ENCODE measurements at regions not wholly inside any gene's neighbourhood (a gene's known extent, or its start where the extent isn't known, plus 50 kb on each side); places are given as distances from the start of the nearest gene placed in this dataset.
"Not testable (repeated sequence)": the region's sequence is repeated elsewhere in the genome, so short reads cannot be mapped to it uniquely, and the experiment has no call there.

- no peak for DNase-seq
Observed at GRCh38 chr10:78464118-78464855, 430.6 kb downstream of the RPS24 start.

- DNase-seq = peak; percentile 21
Observed at GRCh38 chr10:78464856-78465267, 431.2 kb downstream of the RPS24 start.

- DNase-seq = no peak
Observed at GRCh38 chr10:78465431-78465830, 431.8 kb downstream of the RPS24 start.

DNA sequence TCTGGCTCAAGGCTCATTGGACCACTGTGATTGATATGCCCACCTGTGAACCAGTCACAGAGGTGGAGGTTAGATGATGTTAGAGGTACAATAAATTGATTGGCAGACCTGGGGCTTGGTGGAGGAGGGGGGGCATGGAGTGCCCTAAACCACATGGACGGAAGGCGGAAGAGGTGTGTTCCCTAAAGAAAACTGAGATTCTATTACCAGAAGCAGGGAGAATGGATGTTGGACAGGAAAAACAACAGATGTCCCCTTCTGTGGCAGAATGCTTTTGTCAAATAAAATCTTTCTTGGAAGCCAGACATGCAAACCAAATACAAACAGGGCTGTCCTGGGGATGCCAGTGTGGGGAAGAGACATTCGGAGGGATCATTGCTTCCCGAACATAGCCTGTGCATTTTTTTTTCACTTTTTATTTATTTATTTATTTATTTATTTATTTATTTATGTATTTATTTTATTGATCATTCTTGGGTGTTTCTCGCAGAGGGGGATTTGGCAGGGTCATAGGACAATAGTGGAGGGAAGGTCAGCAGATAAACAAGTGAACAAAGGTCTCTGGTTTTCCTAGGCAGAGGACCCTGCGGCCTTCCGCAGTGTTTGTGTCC lies 433.9 kb downstream of the RPS24 start:
- no peak for DNase-seq

DNA sequence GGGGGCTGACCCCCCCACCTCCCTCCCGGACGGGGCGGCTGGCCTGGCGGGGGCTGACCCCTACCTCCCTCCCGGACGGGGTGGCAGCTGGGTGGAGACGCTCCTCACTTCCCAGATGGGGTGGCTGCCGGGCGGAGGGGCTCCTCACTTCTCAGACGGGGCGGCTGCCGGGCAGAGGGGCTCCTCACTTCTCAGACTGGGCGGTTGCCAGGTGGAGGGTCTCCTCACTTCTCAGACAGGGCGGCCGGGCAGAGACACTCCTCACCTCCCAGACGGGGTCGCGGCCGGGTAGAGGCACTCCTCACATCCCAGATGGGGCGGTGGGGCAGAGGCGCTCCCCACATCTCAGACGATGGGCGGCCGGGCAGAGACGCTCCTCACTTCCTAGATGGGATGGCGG lies 435.1 kb downstream of the RPS24 start:
- not testable (repeated sequence) for DNase-seq

- DNase-seq = no peak
Observed at GRCh38 chr10:78470267-78471103, 436.8 kb downstream of the RPS24 start.

DNA sequence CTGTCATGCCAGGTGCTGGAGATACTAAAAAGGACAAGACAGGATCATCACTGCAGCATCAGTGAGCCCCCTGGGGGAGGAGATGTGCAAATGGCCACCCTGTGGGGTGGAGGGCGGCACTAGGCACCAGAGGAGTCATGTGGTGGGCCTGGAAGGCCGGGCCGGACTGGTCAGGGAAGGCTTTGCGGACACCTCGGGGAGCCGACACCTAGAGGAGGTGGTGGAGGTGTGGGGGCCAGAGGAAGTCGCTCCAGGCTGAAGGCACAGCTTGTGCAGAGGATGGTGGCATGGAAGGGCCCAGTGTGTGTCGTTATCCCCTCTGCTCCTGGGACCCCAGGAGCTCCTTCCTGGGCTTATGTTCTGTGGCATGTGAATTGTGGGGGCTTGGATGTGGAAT lies 437.7 kb downstream of the RPS24 start:
- DNase-seq = no peak

GRCh38 chr10:78471723-78472550 lies 438.3 kb downstream of the RPS24 start:
- no peak for DNase-seq

GRCh38 chr10:78472551-78472890 lies 438.9 kb downstream of the RPS24 start:
- DNase-seq = no peak

DNA sequence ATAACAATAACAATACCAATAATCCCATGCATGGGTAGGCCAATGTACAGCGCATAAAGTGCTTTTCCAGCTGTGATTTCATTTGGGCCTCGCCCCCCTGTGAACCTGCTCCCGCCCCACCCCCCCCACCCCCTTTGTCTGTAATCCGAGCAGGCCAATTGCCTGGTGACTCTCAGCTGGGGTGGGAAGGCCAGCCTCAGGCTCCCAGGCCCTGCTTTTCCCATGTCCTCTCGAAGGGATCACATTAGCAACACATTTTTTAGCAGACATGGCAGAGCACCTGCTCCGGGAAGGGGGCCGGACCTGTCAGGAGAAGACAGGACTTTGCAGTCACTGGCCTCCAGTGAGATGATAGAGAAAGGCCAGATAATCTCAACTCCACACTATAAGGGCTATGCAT lies 439.3 kb downstream of the RPS24 start:
- DNase-seq = no peak

- no peak for DNase-seq
Observed at GRCh38 chr10:78474743-78475142, 441.1 kb downstream of the RPS24 start.

DNA sequence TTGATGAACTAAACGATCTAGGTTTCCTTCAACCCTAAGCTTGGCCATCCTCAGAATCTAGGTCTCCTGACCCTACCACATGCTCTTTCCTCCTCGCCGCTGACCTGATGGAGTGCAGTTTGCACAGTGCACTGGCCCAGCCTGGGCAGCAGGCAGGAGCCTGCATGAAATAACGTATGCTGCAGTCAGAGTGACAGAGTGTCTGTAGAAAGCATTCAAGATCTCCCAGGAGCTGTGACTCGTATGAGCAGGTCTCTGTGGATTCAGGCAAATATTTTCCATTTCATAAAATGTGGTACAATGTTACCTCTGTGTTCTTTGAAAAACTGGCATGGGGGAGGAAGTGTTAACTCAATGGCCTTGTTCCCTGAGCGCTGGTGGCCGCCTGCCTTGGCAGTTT lies 441.8 kb downstream of the RPS24 start:
- DNase-seq = peak; percentile 48

GRCh38 chr10:78476156-78476555 lies 442.5 kb downstream of the RPS24 start:
- DNase-seq = no peak

GRCh38 chr10:78476844-78477243 lies 443.2 kb downstream of the RPS24 start:
- no peak for DNase-seq

DNA sequence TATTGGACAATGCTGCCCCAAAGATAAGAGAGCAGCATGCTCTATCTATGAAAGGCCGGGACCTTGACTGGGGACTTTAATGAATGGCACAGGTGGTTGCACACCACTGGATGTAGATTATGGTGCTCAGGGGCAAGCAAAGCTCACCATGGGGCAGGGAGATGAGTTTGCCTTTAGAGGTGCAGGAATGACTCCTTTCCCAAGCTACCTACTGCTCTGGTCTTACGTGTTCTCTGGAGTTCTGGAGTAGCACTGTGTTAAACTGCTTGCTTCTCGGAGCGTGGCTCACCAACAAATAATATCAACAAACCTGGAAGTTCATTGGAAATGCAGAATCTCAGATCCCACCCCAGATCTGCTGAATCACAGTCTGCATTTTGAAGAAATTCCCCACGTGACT lies 445.3 kb downstream of the RPS24 start:
- DNase-seq = no peak

- DNase-seq = no peak
Observed at GRCh38 chr10:78479467-78479866, 445.8 kb downstream of the RPS24 start.

DNA sequence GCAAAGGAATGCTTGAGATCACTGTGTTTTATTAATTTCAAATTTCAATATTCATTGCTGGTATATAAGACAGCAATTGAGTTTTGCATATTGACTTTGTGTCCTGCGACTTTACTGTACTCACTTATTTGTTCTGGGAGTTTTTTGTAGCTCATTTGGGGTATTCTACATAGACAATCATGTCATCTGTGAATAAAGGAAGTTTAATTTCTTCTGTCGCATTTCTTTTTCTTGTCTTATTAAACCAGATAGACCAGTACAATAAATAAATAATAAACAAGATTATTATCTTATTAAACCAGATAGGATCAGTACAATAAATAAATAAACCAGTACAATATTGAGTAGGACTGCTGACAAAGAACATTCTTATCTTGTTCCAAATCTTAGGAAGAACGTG lies 448.2 kb downstream of the RPS24 start:
- DNase-seq = no peak

- DNase-seq = no peak
Observed at GRCh38 chr10:78483641-78484040, 450.0 kb downstream of the RPS24 start.

- DNase-seq = no peak
Observed at GRCh38 chr10:78489034-78489433, 455.4 kb downstream of the RPS24 start.

DNA sequence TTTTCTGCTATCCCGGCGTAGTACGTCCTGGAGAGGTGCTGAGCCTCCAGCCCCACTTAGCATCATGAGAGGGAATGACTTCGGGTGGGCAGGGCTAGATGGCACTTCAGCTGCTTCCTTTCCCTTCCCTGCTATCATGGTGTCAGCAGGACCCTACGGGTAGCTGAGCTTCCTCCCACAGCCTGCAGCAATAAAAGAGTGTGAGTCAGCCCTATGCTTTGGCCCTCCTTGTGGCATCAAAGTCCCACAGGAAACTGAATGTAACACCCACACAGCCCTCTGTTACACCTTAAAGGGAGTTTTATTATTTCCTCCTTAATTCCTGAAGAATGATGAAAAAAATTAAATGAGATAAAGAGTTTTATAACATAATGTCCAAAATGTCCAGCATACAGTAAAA lies 458.1 kb downstream of the RPS24 start:
- no peak for DNase-seq

GRCh38 chr10:78492424-78492823 lies 458.8 kb downstream of the RPS24 start:
- no peak for DNase-seq

DNA sequence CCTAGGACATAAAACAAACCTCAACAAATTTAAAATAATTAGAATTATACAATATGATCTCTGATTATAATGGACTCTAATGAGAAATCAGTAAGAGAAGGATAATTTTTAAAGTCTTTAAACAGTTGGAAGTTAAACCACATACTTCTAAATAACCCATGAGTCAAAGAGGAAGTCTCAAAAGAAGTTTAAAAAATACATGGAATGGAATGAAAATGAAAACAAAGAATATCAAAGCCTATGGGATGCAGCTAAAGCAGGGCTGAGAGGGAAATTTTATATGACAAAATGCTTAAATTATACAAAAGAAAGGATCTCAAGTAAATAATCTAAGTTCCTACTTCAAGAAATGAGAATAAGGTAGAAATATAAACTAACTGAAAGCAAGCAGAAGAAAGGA lies 460.5 kb downstream of the RPS24 start:
- DNase-seq = no peak

All from left hindlimb (tissue), 1 donor.